NCI-H82 (cell line): ENCODE measurements at regions not wholly inside any gene's neighbourhood (a gene's known extent, or its start where the extent isn't known, plus 50 kb on each side); places are given as distances from the start of the nearest gene placed in this dataset.

Experiments used
- DNase-seq: peaks from one replicate; lab custom pipeline; 2025; lab: John Stamatoyannopoulos, UW

GRCh38 chr4:121227341-121227792 is 63.2 kb upstream of the TNIP3 start:
- DNase-seq = no peak

- no peak for DNase-seq
Measured at GRCh38 chr4:121226362-121226761, 62.2 kb upstream of the TNIP3 start.

- DNase-seq = no peak
Measured at GRCh38 chr4:121221608-121222007, 57.5 kb upstream of the TNIP3 start.

- DNase-seq = no peak
Measured at GRCh38 chr4:121221201-121221600, 57.1 kb upstream of the TNIP3 start.

GRCh38 chr4:121220698-121221097 is 56.6 kb upstream of the TNIP3 start:
- no peak for DNase-seq

GRCh38 chr4:121219227-121219626 is 55.1 kb upstream of the TNIP3 start:
- DNase-seq = no peak

- no peak for DNase-seq
Measured at GRCh38 chr4:121217351-121217750, 53.2 kb upstream of the TNIP3 start.

- no peak for DNase-seq
Measured at GRCh38 chr4:121216461-121216860, 52.3 kb upstream of the TNIP3 start.

- no peak for DNase-seq
Measured at GRCh38 chr4:121213940-121214339, 49.8 kb upstream of the TNIP3 start.
